Stimulated activated CD4-positive, alpha-beta T cell treated with anti-CD3 and anti-CD28 coated beads, Interleukin-4, amount 100 ng/mL, for 4 hours (primary cell): ENCODE measurements at regions not wholly inside any gene's neighbourhood (a gene's known extent, or its start where the extent isn't known, plus 50 kb on each side); places are given as distances from the start of the nearest gene placed in this dataset.
"Not testable (repeated sequence)": the region's sequence is repeated elsewhere in the genome, so short reads cannot be mapped to it uniquely, and the experiment has no call there.

Source experiments
- DNase-seq, 2 experiments: peaks; one replicate each; pipeline ENCODE4 v3.0.0-alpha.2; 2020

DNA sequence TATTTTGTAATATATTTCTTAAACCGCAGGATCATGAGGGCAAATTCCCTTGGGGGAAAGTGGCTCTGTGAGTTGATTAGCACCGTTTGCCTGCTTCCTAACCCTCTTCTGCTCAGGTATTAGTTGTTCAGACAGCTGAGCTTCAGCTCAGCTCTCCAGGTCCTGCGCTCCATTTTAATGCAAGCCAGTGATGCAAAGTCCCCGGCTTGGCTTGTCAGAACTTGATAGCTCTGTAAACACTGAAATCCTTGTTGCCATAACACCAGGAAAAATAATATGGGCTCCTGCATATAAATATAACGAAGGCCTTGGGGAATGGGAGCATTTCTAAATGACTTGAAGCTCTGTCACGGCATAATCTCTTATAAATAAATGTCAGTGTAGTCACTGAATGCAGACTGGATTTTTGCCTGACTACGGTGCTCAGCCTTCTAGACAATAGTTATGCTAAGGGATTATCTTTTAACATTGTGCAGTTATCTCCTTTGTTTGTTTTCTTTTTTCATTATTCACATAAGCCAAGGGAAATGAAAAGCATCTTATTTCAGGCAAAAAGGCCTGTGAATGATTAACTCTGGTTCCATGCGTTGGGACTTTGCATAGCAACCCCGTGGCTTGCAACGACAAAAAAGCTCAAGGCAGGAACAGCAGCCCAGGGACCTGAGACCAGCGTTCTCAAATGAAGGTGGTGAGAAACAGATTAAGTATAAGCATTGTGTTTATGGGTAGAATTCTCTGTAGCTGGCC lies 253.2 kb downstream of the SPRY1 start:
- no peak for DNase-seq

DNA sequence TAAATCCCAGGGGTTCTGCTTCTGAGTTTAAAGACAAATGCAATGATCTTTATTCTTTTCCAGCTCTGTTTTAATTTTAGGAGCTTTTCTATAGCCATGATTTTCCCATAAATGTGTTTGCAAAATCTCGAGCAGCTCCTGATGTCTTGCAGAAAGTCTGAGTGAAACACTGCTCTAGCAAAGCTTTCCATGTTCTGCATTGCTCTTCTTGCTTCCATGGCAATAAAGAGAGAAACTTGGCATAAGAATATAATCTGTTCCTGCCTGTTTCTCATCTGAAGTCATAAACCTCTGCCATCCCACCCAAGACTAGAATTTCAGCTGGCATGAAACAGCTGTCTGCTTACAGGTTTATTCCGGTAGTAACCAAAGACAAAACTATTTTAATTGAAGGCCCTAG lies 254.5 kb downstream of the SPRY1 start:
- DNase-seq = no peak

DNA sequence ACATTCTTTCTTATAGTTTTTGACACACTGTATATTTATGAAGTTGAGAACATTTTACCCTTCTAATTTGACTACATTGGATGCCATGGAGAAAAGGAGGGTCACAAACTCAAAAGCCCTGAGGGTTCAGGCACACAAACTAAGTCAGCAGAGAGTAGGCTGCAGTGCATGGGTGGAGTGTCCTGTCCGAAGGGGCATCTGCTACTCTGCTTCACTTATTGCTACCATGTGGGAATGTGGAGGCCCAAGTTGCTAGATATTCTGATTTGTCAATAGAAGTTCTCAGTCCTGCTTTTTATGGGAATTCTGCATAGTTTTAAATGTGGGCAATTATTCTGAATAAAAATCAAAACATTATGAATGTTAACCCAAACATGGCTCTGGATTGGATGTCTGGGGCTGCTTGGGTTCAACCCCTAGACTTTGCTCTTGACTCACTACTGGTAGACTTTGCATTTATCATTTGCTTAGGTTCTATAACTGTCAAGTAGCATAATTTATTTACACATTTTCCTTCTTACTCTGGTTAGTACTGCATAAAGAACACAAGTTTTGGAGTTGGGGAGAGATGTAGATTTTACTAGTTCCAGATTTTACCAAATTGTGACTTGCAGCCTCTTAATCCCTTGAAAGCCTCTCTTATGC lies 255.1 kb downstream of the SPRY1 start:
- DNase-seq = no peak

DNA sequence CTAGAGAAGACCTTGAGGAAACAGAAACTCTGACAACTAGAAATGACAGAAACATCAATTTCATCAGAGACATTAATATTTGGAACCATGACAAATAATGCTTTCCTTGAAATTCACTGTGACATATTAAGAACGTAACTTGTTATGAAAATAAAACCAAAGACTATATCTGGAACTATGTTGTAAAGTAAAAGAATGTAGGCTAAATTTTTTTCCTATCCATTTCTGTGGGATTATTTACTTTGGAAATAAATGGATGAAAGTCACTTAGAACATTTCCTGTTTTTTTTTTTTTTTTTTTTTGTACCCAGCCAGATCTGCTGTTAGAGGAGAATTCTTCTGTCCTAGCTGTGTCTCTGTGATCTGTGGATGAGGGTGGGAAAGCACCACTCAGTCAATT lies 255.9 kb downstream of the SPRY1 start:
- no peak for DNase-seq

DNA sequence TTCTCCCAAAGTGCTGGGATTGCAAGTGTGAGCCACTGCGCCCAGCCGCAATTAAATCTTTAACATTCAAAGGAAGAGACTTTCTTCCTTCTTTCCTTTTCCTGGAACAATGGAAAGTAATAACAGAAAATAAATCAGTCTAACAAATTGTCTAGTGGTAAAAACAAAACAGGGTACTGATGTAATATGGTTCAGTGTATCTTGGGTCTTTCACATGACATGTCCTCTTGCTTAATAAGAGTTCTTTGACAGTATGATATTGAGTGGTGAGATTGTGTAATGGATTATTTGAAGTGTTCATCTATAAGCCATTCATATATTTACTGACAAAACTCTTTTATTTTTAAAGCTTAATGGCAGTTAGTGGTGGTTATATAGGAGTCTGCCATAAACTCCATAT lies 256.6 kb downstream of the SPRY1 start:
- DNase-seq = no peak

DNA sequence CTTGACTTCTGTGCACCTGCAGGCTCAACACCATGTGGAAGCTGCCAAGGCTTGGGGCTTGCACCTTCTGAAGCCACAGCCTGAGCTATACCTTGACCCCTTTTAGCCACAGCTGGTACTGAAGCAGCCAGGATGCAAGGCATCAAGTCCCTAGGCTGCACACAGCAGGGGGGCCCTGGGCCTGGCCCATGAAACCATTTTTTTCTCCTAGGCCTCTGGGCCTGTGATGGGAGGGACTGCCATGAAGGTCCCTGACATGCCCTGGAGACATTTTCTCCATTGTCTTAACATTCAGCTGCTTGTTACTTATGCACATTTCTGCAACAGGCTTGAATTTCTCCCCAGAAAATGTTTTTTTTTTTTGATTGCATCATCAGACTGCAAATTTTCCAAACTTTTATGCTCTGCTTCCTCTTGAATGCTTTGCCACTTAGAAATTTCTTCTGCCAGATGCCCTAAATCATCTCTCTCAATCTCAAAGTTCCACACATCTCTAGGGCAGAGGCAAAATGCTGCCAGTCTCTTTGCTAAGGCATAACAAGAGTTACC lies 260.2 kb downstream of the SPRY1 start:
- DNase-seq = not testable (repeated sequence)

DNA sequence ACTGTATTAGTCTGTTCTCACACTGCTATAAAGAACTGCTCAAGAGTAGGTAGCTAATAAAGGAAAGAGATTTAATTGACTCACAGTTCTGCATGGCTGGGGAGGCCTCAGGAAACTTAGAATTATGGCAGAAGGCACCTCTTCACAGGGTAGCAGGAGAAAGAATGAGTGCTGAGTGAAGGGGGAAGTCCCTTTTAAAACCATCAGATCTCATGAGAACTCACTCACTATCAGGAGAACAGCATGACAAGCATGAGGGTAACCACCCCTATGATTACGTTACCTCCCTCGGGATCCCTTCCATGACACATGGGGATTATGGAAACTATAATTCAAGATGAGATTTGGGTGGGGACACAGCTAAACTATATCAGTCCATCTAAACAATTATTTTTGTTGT lies 261.0 kb downstream of the SPRY1 start:
- not testable (repeated sequence) for DNase-seq

DNA sequence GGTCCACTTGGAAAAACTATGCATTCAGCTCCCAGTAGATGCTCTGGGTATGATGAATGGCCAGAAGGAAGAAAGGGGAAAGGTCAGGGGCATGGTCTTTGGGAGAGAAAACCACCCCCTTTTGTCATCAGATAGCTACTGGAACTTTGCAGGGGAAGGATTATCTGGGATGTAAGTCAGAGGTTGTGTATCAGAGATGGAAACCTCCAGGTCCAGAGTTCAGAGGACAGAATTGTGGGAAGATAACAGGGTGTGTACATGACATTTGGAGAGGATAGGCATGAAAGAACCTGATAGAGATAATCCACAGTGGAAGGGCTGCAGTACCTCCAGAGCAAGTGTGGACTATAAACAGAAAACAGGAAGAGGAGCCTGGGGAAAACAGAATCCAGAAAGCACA lies 262.7 kb downstream of the SPRY1 start:
- DNase-seq = no peak

DNA sequence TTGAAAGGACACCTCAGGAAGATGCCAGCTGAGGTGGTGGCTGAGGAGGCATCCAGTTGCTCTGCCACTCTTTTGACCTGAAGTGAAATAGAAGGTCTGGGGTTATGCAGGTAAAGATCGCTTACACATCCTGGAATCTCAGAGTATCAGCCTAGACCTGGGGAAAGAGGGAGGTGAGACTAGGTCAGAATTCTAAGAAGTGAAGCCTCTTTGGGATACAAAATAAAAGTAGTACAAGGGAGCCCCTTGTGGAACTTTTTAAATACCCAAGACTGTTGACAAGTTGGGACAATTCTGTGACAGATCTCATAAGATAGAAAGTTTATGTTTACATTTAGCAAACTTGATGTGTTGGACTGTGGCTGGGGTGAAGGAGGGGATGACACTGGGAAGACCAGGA lies 263.1 kb downstream of the SPRY1 start:
- DNase-seq = no peak

DNA sequence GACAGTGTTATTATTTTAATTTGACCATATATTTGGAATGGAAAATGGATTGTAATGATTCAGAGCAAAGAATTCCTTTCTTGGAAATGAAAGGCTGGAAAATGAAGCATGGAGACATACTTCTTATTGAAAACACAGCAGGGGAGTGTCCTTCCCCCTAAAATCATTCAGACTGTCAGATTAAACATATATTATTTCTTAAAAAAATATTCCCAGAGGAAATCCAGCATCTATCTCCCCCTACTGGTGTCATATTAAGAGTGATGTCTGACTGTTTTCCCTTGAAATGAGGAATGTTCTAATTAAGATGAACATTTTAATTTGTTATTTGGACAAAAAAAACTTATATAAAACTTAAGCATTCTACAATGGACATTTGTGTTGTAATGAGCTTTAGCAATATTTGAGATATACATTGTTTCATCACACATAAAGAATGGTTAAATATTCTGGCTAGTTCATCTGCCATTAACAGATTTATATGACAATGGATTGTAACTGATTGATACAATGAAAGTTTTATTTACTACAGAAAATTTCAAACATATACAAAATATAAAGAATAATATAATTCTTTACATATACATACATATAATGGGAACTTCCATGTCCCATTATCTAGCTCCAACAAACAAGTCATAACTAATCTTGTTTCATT lies 264.6 kb downstream of the SPRY1 start:
- no peak for DNase-seq

DNA sequence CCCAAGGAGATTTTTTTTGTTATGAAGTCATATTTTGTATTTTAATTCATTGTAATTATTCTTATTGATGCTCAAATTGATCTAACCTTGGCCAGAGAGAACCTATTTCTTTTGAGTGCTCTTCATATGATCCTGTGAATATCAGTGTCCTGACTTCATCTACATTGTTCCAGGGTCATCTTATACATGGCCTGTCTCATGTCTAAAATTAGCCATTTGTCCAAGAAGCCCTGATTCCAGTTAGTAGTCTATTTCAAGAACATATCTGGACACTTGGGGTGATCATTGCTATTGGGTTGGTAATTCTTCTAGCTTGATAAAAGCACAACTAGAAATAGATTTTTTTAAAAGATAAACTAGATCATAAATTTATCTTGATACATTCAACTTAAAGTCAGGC lies 266.2 kb downstream of the SPRY1 start:
- DNase-seq = no peak

DNA sequence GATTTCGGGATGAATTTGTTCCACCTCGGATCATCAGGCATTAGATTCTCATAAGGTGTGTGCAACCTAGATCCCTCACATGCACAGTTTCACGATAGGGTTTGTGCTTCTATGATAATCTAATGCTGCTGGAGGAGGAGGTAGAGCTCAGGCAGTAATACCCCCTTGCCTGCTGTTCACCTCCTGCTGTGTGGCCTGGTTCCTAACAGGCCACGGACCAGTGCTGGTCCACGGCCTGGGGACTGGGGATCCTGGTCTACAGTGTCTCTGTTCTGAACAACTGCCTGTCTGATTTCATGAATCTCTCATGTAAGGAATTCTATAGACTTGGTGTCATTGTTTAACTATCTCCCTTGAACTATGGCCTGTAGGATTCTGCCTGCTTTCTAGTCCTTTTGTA lies 269.9 kb downstream of the SPRY1 start:
- no peak for DNase-seq

DNA sequence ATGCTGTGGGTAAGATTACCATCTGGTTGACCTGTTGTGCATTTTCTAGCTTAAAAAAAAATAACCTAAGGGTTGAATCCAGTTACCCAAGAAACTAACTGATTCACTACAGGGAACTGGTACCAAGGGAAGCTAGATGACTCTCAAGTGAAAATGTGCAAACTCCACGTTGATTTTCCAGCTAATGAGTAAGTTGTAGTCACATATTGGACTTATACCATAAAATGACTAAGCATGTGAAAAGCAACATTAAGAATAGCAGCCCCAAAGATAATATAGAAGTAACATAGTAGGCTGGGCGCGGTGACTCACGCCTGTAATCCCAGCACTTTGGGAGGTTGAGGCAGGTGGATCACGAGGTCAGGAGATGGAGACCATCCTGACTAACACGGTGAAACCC lies 270.9 kb downstream of the SPRY1 start:
- DNase-seq = no peak

DNA sequence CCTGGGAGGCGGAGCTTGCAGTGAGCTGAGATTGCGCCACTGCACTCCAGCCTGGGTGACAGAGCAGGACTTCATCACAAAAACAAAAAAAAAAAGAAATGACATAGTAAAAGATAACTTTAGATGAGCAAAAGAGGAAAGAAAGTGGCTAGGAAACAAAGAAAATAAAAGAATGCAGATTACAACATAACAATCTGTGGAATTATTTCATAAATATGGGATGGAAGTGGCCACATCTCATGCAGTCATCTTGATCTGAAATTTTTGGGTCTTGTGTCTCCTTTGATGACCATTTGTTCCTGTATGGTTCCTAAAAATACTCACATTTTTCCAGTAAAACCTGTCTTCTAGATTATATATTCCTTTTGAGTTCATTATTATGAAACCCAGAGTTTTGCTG lies 271.4 kb downstream of the SPRY1 start:
- DNase-seq = no peak

DNA sequence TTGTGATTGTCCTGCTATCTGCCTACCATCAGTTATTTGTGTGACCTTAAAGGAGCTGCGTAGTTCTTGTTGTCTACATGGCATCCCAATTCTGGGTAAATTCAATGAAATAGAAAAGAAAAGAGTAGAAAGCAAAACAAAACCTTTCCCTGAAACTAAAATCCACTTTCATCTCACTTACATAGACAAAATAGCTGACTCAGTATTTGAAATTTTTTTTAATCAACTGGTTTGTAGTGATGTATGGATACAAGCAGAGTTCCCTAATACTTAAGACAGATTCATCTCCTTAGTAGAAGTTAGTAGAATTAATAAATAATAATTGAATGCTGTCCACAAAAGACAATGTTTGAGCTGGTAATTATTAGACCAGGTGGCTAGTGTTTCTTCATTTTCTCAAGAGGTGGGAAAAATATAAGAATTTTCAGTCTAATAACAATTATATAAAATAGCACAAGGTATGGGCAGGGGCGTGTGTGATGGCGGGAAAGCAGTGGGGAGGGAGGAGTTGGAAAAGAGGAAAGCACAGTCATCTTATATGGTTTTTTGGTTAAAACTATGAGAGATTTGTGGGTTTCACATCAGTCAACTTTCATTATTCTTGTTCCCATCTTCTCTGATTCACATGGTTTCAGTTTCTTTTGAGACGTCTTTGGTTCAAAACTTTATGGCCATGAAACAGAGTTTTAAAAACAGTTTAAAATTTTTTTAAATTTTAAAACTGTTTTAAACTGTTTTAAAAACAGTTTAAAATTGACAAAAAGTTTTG lies 275.2 kb downstream of the SPRY1 start:
- DNase-seq = peak in 1 of 2 experiments; percentile 15

DNA sequence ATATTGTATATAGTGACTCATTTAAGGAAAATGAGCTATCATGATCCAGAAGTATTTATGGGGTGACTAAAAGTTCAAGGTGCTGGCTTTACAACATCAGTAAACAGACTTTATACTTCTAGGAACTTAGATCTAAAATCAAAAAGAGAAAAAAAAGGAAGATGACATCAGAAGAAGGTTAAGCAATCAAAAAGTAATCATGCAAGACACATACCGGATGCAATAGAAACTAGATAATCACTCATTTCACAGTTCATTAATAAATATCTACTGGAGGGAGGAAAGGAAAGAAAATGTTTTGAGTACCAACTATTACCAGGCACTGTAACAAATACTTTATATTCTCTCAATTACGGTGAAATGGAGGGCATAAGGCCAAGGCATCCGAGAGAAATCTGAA lies 276.4 kb downstream of the SPRY1 start:
- DNase-seq = no peak

DNA sequence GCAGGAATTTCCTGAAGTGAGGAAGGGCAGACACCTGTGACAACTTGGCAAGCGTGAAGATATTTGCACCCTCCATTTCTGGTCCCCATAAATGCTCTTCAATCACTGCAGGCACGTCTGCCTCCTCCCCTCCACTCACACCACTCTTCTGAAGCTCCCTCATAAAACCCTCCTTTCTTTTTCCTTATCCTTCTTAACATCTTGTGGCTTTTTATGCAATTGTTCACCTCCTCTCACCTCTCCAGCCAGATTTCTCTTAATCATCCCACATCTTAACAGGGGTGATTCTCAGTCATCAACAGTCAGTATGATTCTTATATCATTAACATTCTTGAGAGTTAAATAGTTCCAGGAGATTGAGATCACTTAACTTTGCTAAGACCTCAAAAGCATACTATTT lies 277.4 kb downstream of the SPRY1 start:
- no peak for DNase-seq

DNA sequence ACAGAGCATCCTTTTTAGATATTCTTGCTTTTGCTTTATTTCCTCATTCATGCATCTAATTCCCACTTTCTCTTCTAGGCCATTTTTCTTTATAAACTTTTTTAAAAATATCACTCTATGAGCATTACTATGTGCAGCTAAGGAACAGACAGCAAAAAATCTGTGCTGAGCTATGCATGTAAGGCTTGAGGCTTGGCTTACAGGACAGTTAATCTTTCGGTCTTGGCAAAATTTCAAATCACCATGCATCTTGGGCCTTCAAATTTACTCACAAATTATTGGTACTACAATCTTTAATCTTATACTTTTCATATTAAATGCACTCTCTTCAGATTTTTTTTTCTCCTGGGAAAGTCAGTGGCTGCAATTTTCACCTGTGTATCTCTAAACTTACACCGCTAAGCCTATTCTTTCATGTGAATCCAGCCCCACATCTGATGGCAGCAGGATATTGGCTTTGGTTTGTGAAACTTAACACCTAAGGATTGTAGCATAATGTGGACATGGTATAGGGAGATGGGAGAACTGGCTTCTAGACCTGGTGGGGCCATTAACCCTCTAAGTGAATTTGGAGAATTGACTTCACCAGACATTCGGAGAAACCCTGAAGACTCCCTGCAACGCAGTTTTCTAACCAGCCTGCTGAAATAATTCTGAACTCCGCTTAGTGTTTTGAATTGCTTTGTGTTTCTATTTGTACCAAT lies 278.3 kb downstream of the SPRY1 start:
- DNase-seq = no peak

DNA sequence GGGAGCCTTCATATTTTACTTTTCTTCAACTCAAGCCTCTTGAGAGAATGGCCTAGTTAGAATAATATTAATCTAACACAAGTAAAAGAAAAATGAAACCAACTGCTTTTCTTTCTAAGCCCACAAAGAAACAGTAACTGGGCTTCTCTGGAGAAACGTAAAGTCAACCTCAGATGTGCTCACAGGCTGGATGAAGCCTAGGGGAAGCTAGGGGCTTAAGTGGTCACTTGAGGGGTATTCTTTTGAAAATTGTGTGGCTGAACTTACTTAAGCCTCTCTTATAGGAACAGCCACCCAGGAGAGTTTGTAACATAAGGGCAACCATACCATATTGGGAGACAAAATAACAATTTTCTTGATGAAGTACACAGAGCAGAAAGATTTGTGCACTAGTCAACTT lies 279.0 kb downstream of the SPRY1 start:
- DNase-seq = no peak

DNA sequence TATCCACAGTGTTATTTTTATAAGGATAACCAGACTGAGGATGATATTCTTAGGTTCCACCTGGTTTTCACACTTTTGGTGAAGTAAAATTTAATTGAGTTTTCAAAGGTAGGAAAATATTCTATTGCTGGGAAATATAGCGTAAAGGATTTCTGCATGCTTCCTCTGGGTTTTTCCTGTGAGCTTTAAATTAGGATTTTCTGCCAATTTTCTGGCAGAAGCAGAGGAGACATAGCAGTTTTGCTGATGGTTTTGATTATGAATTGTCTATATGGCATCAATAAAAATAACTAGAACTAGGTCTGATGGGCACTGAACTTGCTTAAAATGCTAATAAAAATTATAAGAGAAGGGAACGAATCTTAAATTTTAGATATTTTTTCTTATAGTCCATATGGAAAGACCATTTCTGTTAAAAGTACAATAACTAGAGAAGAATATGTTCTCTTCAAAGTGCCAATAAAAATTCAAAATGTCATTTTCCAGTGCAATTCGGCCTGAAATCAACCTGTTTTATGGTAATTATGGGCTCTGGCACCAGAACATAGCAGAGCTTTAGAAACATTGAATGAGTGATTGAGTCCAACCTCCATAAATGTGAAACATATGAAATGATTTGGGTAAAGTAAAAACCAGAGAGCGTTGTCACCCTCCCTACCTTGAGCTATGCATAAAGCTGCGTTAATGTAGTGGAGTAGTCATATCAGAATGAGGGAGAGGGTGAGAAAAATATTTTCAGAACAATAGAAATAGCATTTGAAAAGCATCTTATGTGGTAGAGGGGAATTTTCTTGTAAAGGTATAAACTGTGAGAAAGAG lies 279.7 kb downstream of the SPRY1 start:
- no peak for DNase-seq

DNA sequence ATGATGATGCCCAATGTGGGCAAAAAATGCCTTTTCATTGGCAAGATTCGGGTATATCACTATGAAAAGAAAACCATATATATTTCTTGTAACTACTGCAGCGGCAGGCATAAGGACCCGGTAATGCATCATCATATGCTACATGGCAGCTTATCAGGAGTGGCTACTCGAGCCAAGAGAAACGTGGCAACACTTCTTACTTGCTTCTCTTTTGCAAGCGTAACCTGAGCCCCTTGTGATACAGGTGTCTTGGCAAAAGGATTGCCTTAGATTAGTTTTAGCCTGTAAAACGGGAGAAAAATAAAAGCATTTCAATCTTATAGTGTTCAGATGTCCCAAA lies 280.3 kb downstream of the SPRY1 start:
- DNase-seq = no peak

DNA sequence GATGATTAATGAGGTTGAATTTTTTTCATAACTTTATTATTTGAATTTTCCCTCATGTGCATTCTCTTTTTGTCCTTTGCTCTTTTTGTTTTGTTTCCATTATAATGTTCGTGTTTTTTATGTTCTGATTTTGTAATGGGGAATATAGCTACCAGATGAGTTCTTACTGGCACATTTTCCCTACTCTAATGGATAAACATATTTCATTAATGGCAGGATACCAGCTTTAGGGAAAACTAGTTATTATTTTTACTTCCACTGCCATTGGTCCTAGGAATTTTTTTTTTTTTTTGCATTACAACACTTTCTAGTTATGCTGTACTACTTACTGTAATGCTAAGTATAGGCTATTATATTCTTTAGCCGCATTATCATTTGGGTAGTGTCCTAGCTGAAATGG lies 286.3 kb downstream of the SPRY1 start:
- DNase-seq = no peak
